ENCODE measurements at regions not wholly inside any gene's neighbourhood (a gene's known extent, or its start where the extent isn't known, plus 50 kb on each side); places are given as distances from the start of the nearest gene placed in this dataset.

DNA sequence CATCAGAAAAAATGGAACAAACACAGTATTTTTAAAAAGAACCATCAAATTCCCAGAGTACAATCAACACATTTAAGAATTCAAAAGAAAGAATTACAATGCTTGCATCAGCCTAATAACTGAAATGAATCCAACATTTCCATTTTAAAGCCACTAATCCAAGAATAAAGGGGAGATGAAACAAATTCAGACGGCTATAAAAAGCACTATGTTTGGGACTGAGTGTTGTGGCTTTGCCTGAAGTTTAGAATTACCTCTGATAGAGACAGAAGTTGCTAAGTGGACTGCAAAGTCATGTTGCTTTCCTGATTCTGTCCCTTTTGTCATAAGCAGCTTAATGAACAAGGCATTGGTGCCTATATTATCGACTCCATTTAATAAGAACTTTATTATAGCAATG, 135.4 kb upstream of the RGMB start:
- no peak for DNase-seq

DNA sequence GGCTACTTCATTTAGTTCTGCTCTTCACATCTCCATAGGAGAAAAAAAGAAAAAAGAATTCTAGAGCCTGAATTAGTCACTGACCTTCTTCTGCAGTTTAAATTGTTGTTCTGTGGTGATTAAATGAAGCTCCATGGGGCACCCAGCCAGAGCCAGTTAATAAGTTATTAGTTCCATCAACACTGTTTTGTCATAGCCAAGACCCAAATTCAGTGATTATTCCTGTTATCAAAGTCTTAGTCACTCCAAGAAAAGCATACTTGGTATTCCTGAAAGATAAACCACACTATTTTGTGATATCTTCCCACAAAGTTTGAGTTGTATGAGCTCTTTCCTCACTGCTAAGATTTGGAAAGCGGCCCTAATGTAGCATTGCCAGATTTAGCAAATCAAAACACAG, 134.8 kb upstream of the RGMB start:
- DNase-seq, result no peak

DNA sequence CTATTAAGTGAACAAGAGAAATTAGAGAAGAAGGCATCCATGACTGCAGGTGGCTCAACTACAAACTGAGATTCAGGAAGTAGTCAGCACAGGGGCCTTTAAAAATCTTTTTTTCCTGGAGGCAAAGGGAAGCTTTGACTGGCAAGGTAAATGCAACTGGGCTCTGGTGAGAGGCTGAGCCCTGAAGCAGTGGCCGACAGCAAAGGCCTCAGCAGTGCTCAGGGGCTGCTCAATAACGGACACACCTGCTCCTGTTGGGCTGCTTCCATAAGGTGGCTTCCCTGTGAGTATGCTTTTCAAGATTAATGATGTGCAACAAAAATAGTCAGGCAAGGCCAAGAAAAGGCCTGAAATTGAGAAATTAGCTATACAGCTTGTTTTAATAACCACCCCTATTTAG, 134.2 kb upstream of the RGMB start:
- no peak for DNase-seq

DNA sequence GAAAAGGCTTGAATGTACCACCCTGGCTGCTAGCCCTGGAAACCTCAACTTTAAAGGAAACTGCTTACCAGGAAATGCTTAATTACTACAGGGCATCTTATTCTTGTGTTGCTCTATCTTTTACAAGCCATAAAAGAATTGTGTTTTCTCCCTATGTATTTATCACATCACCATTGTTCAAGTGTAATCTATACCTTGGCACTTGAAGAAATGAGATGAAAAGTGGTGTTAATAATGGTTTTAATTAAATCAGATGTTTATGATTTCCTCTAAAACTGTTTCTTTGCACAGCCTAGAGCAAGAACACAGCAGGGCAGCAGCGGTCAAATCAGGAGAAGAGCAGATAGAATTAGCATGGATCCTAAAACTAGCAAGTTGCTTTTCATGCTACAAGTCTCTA, 131.8 kb upstream of the RGMB start:
- DNase-seq, result no peak

DNA sequence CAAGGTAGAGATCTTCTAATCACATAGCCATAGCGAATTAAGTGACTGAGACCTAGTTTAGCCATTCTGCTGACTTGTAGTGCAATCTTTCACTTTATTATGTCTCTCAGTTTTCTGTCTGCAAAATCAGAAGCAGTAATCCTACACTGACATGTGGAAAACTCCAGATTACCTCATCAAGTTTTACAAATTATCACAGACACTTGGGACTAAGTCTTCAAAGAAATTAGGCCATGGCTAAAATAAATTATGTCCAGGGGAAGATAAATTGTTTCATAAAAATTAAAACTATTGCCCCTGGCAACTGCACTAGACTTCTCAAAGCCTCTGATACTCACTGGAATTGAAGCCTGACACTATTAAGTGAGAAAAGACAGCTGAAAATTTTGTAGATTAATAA, 129.9 kb upstream of the RGMB start:
- DNase-seq, result no peak

DNA sequence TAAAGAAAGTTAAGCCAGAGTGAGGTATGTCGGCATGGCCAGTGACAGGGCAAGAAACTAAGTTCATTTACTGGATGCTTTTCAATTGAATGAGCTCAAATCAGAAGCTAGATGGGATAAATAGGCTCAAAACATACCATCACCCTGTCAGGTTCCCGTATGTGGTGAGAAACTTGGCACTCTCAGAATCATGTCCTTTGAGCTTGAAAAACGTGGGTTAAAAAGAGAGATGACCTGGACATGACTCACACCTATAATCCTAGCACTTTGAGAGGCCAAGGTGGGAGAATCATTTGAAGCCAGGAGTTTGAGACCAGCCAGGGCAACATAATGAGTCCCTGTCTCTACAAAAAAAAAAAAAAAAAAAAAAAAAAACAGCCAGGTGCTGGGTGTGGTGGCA, 121.7 kb upstream of the RGMB start:
- no peak for DNase-seq

DNA sequence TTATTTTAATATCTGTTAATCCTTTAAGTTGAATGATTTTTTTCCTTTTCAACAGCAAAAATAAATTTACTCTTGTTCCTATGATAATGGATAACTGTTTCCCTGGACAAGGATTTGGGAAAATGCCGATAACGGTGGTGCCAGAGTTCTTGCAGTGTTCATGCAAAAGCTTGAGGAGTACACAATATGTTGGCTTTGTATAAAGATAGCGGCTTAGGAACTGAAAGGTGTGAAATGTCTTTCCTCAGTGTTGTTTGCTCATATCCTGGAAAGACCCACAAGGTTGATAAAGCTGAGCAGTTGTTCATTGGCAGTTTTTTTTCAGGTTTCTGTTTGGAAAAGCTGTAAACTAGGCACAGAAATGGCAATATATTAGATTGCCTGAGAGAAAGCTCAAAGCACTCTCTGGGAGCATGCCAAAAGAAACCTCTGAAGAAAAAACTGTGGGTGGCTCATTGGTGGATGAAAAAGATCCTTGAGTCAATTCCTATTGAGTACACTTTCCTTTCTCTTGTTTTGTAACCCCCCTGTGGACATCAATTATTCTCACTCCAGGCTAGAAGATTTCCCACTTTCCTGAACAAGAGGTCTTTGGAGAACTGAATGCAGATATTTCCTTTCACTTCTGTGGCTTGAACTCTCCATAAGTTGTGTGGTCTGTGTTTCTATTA, 117.2 kb upstream of the RGMB start:
- no peak for DNase-seq

DNA sequence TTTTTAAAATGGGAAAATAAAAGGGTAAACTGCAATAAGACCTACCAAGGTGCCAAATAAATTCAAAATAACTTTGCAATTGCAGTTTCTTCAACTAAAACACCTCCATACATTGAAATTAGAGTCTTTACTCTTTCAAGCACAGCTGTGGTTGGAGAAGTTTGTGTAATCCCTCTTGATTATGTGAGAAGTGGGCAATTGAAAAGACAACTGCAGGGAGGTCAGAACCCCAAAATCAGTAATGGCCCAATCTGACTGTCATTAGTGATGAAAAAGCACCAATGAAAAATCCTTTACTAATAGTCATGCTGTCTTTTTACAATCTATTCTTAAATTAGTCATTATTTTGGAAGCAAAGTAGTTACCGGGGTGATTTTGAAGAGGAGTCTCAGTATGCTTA, 116.7 kb upstream of the RGMB start:
- no peak for DNase-seq

DNA sequence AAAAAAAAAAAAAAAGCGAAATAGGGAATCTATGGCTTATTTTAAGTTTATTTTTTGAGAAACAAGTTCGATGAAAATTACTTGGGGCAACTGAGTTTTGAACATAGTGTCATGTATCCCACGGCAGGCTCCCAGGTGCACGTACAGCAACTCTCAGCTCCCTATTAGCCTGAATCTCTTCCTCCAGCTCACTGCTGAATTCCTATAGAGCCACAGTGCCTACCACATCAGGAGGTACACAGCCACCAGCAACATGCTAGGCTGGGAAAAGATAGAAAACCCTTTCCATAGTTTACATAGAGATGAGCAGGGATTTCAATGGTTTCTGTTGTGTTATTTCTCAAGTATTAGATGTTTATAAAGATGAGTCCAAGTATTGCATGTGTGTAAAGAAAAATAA, 115.9 kb upstream of the RGMB start:
- no peak for DNase-seq

DNA sequence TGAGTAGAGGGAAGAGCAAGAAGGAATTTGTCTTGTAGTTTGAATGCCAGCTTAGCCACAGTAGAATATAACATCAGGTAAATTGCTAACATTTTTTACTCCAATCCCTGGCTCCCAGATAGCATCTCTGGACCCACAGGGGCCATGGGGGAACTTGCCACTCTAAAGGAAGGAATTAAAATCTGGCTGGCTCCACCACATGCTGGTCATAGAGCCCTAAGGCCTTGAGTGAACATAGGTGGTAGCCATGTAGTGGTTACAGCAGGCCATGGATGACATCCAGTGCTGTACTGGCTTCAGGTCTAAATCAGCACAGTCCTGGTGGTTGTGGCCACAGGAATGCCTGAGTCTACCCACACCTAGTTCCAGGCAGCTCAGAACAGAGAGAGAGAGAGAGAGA, 109.9 kb upstream of the RGMB start:
- DNase-seq, result no peak

DNA sequence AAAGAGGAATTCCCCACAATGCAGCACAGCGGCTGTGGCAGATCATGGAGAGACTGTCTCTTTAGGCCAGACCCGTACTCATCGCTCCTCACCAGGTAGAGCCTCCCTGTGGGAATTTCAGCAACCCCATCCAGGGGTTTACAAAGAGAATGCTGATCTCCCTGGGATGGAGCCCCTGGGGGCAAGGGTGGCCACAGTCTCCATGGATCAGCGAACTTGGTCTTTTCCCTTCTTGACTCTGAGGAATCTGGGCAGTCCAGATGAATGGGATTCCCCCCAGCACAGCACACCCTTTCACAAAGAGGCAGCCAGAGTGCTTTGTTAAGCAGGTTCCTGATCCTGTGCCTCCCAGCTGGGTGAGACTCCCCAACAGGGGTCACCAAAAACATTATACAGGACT, 108.7 kb upstream of the RGMB start:
- DNase-seq, result no peak

DNA sequence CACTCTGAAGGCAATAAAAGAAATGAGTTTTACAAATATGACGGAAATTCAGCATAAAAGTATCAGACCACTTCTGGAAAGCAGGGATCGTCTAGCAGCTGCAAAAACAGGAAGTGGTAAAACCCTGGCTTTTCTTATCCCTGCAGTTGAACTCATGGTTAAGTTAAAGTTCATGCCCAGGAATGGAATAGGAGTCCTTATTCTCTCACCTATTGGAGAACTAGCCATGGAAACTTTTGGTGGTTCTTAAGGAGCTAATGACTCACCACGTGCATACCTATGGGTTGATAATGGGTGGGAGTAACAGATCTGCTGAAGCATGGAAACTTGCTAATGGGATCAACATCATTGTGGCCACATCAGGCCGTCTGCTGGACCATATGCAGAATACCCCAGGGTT, 93.5 kb upstream of the RGMB start:
- DNase-seq, result no peak

DNA sequence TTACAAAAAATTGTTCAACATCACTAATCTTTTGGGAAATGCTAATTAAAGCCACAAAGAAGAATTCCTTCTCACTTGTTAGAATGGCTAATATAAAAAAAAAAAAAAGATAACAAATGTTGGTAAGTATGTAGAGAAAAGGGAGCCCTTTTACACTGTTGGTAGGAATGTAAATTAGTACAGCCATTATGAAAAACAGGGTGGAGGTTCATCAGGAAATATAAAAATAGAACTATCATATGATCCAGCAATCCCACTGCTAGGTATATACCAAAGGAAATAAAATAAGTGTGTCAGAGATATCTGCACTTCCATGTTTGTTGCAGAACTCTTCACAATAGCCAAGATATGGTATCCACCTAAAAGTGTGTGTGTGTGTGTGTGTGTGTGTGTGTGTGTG, 83.5 kb upstream of the RGMB start:
- DNase-seq, result no peak

DNA sequence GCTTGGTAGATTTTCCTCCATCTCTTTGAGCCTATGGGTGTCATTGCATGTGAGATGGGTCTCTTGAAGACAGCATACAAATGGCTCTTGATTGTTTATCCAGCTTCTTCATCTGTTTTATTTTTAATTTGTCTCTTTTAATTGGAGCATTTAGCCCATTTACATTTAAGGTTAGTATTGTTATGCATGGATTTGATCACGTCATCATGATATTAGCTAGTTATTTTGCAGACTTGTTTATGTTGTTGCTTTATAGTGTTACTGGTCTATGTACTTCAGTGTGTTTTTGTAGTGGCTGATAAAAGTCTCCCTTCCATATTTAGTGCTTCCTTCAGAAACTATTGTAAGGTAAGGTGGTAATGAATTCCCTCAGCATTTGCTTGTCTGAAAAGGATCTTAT, 78.6 kb upstream of the RGMB start:
- DNase-seq, result no peak

DNA sequence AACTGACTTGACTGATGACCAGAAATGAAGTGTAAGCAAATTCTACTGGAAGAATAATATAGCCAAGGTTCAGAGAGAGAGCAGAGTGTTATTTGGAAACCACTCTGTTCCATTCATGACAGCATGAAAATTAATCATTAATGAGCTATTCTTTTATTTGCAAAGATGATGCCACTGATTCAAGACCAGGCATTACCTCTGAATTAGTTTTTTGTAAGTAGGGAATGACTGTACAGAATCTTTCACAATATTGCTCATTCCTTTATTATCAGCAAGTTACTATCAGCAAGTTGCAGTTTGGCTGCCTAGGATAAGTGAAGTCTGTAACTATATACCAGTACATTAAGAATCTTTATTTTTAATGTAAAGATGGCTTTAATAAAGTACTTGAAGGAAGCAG, 75.1 kb upstream of the RGMB start:
- no peak for DNase-seq

DNA sequence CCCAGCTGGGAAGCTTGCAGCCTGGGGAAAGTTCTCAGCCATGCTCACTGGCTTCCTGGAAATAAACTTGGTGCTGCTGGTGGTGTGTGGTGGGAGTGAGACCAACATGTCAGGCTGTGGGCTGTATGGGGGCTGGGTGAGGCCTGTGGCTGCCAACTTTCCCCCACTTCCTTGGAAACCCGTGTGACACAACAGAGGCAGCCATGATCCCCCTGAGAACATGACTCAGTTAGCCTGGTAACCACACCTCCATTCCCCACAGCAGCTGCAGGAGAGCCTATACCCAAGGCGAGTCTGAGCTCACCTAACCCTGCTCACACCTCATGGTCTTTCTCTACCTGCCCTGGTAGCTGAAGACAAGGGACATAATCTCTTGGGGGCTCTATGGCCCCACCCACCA, 72.7 kb upstream of the RGMB start:
- no peak for DNase-seq

DNA sequence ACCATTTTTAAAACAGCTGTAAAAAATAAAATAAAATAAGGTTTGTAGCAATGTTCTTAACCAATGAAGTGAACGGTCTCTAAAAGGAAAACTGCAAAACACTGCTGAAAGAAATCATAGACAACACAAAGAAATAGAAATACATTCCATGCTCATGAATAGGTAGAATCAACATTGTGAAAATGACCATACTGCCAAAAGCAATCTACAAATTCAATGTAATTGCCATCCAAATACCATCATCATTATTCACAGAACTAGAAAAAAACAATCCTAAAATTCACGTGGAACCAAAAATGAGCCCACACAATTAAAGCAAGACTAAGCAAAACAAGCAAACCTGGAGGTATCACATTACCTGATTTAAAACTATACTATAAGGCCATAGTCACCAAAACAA, 67.6 kb upstream of the RGMB start:
- no peak for DNase-seq

DNA sequence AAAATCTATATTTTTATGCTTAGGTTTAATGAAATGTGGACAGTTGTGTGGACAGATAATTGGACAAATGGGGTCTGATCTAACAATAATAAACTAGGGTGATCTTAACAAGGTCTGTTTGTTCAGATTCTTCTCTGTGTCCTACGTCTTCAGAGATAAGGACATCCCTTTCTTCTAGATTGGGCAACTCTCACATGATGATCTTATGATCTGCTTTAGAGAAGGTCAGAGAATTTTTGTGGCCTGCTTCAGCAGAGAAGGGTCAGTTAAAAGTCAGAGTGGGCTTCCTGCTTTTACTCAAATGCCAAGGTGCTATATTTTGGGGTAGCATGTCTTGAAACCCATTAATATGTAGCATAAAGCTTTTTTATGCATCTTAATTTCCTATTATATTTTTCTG, 63.8 kb upstream of the RGMB start:
- DNase-seq, result no peak

DNA sequence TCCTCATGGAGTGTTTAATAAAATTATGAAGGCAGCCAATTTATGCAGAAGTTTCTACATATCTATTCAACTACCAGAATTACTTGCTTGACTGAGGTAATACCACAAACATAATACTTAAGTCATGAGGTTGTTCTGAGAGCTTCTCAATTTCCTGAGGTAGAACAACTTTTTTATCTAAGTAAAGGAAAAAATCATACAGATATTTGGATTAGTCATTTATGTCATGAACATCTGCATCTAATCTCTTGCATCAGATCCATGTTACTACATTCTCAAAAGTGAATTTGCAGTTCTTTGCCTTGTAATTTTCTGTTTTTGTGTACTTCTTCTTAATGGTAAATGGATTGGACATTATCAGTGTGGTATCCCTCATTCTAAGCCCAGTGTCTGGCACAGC, 60.4 kb upstream of the RGMB start:
- no peak for DNase-seq

DNA sequence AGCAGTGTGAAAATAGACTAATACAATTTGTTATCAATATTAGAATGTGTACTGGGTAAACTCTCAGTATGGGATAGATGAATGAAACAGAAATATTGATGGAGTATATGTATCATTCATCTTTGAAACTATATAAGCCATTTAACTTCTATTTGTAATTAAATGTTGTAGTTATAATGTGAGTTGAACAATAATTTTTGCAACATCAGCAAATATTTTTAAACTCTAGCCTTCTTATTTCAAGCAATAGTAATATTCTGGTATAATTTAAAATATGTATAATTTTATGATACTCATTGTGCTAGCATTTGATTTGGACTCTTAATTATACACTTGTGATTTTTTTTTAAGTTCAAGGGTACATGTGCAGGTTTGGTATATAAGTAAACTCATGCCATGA, 59.6 kb upstream of the RGMB start:
- DNase-seq, result no peak

DNA sequence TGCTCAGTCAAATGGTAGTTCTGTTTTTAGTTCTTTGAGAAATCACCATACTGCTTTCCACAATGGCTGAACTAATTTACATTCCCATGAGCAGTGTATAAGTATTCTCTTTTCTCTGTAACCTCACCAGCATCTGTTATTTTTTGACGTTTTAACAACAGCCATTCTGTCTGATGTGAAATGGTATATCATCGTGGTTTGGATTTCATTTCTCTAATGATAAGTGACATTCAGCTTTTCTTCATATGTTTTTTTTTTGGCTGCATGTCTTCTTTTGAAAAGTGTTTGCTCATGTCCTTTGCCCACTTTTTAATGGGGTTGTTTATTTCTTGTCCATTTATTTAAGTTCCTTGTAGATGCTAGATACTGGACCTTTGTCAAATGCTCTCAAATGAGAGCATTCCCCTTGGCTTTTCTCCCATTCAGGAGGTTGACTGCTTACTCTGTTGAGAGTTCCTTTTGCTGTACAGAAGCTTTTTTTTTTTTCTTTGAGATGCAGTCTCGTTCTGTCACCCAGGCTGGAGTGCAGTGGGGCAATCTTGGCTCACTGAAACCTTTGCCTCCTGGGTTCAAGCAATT, 58.7 kb upstream of the RGMB start:
- no peak for DNase-seq

DNA sequence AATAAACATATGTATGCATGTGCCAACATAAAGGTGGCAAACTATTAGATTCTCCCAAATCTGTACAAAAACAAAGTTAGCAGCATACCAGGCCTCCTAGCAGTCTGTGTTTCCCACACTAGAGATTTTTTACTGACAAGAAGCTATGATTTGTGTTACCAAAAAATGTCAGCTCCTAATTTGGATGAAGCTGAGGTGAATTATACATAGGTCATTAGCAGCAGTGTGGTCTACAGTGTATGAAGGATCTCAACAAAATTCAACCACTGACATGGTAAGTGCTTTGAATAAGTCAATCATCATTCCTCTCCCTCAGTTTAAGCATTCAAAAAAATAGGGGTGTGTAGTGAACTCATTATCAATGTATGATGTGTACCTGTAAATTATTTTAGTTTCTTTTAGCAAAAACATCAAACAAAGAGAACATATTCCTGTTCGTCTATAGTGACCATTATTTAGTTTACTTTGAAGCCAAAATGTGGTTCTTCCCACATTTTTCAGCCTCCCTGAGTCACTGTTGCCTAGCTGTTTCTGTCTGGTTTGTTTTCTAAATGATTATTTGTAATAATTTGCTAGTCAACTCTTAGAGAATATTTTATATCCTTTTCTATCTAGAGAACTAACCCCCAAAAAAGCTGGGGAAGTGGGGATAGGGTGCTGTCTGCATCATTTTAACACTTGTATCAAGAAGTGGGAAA, 52.1 kb upstream of the RGMB start:
- no peak for DNase-seq

DNA sequence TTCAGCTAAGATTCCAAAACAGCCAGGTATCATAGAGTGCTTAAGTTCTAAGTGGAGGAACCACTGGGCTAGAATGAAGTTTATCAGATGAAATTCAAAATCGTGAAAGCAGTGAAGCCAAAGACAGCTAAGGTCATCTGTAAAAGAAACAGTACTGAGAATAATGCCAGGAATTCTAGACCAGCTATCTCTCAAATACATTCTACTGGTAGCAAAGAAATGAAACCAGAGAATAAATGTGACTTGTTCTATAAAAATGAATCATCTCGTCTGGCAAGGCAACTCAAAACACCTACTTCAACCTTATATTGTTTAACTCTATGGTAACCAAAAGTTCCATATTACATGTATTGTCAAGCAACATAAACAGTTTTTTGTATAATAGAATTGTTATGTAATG, 51.3 kb upstream of the RGMB start:
- no peak for DNase-seq

DNA sequence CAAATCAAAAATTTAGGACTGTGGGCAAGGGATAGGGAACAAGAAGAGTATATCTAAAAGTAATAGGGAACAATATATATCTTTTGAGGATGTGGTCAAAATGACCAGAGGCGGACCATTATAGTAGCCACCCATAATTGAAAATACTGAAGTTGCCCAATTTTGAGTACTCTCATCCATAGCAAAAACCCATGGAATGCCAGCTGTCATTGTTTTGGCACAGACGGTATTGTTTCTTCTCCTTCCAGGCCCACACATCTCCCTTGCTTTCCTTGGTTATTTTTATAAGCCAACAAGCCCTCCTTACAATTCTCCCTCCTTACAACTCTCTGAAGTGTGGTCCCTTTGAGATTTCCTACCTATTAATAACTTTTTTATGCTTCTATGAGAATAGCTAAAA, 50.4 kb upstream of the RGMB start:
- no peak for DNase-seq

Data from SIG-M5 (cell line).